Upper lobe of left lung (tissue), 6 donors: ENCODE measurements at regions not wholly inside any gene's neighbourhood (a gene's known extent, or its start where the extent isn't known, plus 50 kb on each side); places are given as distances from the start of the nearest gene placed in this dataset.
A peak's percentile ranks its signal among the peaks of the same experiment; 100 is the strongest.

Experiments used
- ATAC-seq, 2 donors: fragments of 200-7000 bp; cut with Tn5 transposase; one replicate each; pipeline ENCODE4 v1.9.1; 2022; ENCODE audit warnings: mild to moderate bottlenecking in 2 of 2, moderate library complexity in 2 of 2; ENCODE audit not compliant: low FRiP score in 2 of 2
- DNase-seq, 2 donors: peaks; one replicate each; pipeline ENCODE4 v3.0.0-alpha.2; 2019 to 2020
- H3K27ac ChIP-seq, 4 donors: fragments of 200-600 bp; sonication (generic); one replicate each; pipeline ENCODE4 v1.5.1; 2016 to 2019
- H3K27me3 ChIP-seq, 4 donors: fragments of 200-600 bp; sonication (generic); one replicate each; pipeline ENCODE4 v1.5.1; 2017 to 2019
- H3K36me3 ChIP-seq, 4 donors: fragments of 200-600 bp; sonication (generic); one replicate each; pipeline ENCODE4 v1.5.1; 2016 to 2019
- H3K4me1 ChIP-seq, 4 donors: fragments of 200-600 bp; sonication (generic); one replicate each; pipeline ENCODE4 v1.5.1; 2018 to 2019
- H3K4me3 ChIP-seq, 4 donors: fragments of 200-600 bp; sonication (generic); one replicate each; pipeline ENCODE4 v1.5.1; 2017 to 2019; ENCODE audit warnings: mild to moderate bottlenecking in 2 of 4, moderate library complexity in 1 of 4
- H3K9me3 ChIP-seq, 4 donors: fragments of 200-600 bp; sonication (generic); one replicate each; pipeline ENCODE4 v1.5.1; 2018 to 2019
- CTCF ChIP-seq, 6 experiments: fragments of 450-650 bp in 4 of 6; fragments of 200-600 bp in 2 of 6; sonication (generic) in 2 of 6; IDR thresholded peaks; one replicate each; pipeline ENCODE4 v1.5.1; 2016 to 2019; ENCODE audit warnings: antibody characterized with exemption in 6 of 6
- EP300 ChIP-seq, 4 donors: sonication (generic); formaldehyde crosslinking; IDR thresholded peaks; one replicate each; pipeline ENCODE4 v1.5.1; 2017; ENCODE audit warnings: antibody characterized with exemption in 4 of 4, control low read depth in 2 of 4
- POLR2A ChIP-seq, 4 donors: fragments of 450-650 bp; IDR thresholded peaks; one replicate each; pipeline ENCODE4 v1.5.1; 2016 to 2017; ENCODE audit warnings: antibody characterized with exemption in 4 of 4, mild to moderate bottlenecking in 2 of 4
- POLR2AphosphoS5 ChIP-seq, 2 donors: sonication (generic); formaldehyde crosslinking; IDR thresholded peaks; one replicate each; pipeline ENCODE4 v1.5.1; 2017; ENCODE audit warnings: antibody characterized with exemption in 2 of 2
- WGBS, 2 donors: methylation state at CpG; one replicate each; pipeline ENCODE4 v1.1.5; 2017 to 2018; 5-methylcytosine and 5-hydroxymethylcytosine counted together
- donor health status: DM: no; HTN: no; CAD: no; lungs with moderate emphysema.
- donor health status: DM: no; HTN: yes; CAD: no; lungs with severe emphysema.

GRCh38 chr3:102025606-102026270 lies 176.4 kb downstream of the NFKBIZ start:
- Histone ChIP-seq H3K9me3 (no peaks in the 10 kb centered on the region), H3K4me1 (no peaks in the 10 kb centered on the region), H3K27ac (no peak overlapping the region), H3K36me3 (no peaks in the 10 kb centered on the region), H3K4me3 (no peak overlapping the region), H3K27me3 (no peaks in the 10 kb centered on the region)
- WGBS, 2 donors: 72 to 77% methylated on average over 2 of the region's 2 CpGs
- DNase-seq (no peak), ATAC-seq (peak in 1 of 2 donors; percentile 17)
- TF ChIP-seq POLR2A (IDR thresholded peaks at IDR 0.05) (no peak), POLR2AphosphoS5 (IDR thresholded peaks at IDR 0.05) (no peak), CTCF (IDR thresholded peaks at IDR 0.05) (no peak), EP300 (IDR thresholded peaks at IDR 0.05) (no peak)

- no peaks in the 10 kb centered on the region for H3K4me1 ChIP-seq
- no peak for DNase-seq
- no peak overlapping the region for H3K4me3 ChIP-seq
- no peaks in the 10 kb centered on the region for H3K36me3 ChIP-seq
- WGBS, 2 donors: 69 to 72% methylated on average over 4 of the region's 4 CpGs
- no peak overlapping the region for H3K27ac ChIP-seq
- no peaks in the 10 kb centered on the region for H3K27me3 ChIP-seq
- no peaks in the 10 kb centered on the region for H3K9me3 ChIP-seq
- ATAC-seq: peak in 1 of 2 donors; percentile 56
- TF ChIP-seq POLR2A (IDR thresholded peaks at IDR 0.05): no peak
- TF ChIP-seq EP300 (IDR thresholded peaks at IDR 0.05): no peak
- TF ChIP-seq POLR2AphosphoS5 (IDR thresholded peaks at IDR 0.05): no peak
- TF ChIP-seq CTCF (IDR thresholded peaks at IDR 0.05): no peak
Measured at GRCh38 chr3:102026656-102027055, 177.3 kb downstream of the NFKBIZ start.

- no peak for TF ChIP-seq CTCF (IDR thresholded peaks at IDR 0.05)
- 67 to 78% methylated on average over 2 of the region's 2 CpGs for WGBS, 2 donors
Measured at GRCh38 chr3:102030661-102031060, 181.3 kb downstream of the NFKBIZ start.

GRCh38 chr3:102031834-102032233 lies 182.5 kb downstream of the NFKBIZ start:
- no peak overlapping the region for H3K27ac ChIP-seq
- no peaks in the 10 kb centered on the region for H3K9me3 ChIP-seq
- no peaks in the 10 kb centered on the region for H3K36me3 ChIP-seq
- H3K27me3 ChIP-seq: no peaks in the 10 kb centered on the region
- no peaks in the 10 kb centered on the region for H3K4me1 ChIP-seq
- no peak for TF ChIP-seq EP300 (IDR thresholded peaks at IDR 0.05)
- no peak for TF ChIP-seq CTCF (IDR thresholded peaks at IDR 0.05)
- no peak for TF ChIP-seq POLR2A (IDR thresholded peaks at IDR 0.05)
- TF ChIP-seq POLR2AphosphoS5 (IDR thresholded peaks at IDR 0.05): no peak
- no peak for DNase-seq
- 86 to 89% methylated on average over 2 of the region's 2 CpGs for WGBS, 2 donors
- H3K4me3 ChIP-seq: no peak overlapping the region
- ATAC-seq: no peak

More at GRCh38 chr3:102030661-102031060, 181.3 kb downstream of the NFKBIZ start:
- Histone ChIP-seq H3K27ac (no peak overlapping the region), H3K27me3 (no peaks in the 10 kb centered on the region), H3K9me3 (no peaks in the 10 kb centered on the region), H3K36me3 (no peaks in the 10 kb centered on the region), H3K4me1 (no peaks in the 10 kb centered on the region), H3K4me3 (no peak overlapping the region)
- ATAC-seq: no peak
- DNase-seq: no peak
